ENCODE measurements at regions not wholly inside any gene's neighbourhood (a gene's known extent, or its start where the extent isn't known, plus 50 kb on each side); places are given as distances from the start of the nearest gene placed in this dataset.
A peak's percentile ranks its signal among the peaks of the same experiment; 100 is the strongest.

DNA sequence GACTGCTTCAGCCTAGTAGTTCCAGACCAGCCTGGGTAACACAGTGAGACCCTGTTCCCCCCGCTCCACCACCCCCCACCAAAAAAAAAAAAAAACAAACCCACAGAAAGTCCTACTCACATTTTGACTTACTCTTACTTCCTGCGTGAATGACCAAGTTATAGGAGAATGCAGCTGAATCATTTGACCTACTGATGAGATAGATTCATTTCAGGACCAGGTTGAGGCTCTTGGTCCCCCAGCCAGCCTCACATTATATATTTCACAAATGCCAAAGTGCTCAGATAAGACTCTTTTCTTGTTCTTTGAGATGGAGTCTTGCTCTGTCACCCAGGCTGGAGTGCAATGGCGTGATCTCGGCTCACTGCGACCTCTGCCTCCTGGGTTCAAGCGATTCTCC is 70.2 kb downstream of the KLF5 start:
- intact Hi-C loops (cut with DNase I): no loop called here
- TF ChIP-seq, protein P1, sequence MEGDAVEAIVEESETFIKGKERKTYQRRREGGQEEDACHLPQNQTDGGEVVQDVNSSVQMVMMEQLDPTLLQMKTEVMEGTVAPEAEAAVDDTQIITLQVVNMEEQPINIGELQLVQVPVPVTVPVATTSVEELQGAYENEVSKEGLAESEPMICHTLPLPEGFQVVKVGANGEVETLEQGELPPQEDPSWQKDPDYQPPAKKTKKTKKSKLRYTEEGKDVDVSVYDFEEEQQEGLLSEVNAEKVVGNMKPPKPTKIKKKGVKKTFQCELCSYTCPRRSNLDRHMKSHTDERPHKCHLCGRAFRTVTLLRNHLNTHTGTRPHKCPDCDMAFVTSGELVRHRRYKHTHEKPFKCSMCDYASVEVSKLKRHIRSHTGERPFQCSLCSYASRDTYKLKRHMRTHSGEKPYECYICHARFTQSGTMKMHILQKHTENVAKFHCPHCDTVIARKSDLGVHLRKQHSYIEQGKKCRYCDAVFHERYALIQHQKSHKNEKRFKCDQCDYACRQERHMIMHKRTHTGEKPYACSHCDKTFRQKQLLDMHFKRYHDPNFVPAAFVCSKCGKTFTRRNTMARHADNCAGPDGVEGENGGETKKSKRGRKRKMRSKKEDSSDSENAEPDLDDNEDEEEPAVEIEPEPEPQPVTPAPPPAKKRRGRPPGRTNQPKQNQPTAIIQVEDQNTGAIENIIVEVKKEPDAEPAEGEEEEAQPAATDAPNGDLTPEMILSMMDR (IDR thresholded peaks at IDR 0.05): no peak
- Histone ChIP-seq H3K36me3 (no peaks in the 10 kb centered on the region), H3K4me3 (no peak overlapping the region), H3K27me3 (no peaks in the 10 kb centered on the region), H3K27ac (no peak overlapping the region), H3K9me3 (no peaks in the 10 kb centered on the region), H3K4me1 (no peaks in the 10 kb centered on the region), H3K9ac (ENCODE audit: low read depth in 2 of 2, low read length in 2 of 2) (no peak overlapping the region)
- peak; percentile 3 for DNase-seq

Measured in colonic mucosa (tissue), 4 donors.